Stomach (tissue), 8 donors: ENCODE measurements at regions not wholly inside any gene's neighbourhood (a gene's known extent, or its start where the extent isn't known, plus 50 kb on each side); places are given as distances from the start of the nearest gene placed in this dataset.

Experiments
- DNase-seq, 2 donors: peaks; one replicate each; pipeline versions ENCODE4 v3.0.0 to v3.0.0-alpha.2; 2013 to 2019
- H3K27ac ChIP-seq, 5 donors: fragments of 200-600 bp in 4 of 5; sonication (generic) in 4 of 5; one replicate each; pipeline ENCODE4 v1.5.1; 2013 to 2019; ENCODE audit warnings: mild to moderate bottlenecking in 1 of 5, moderate library complexity in 1 of 5
- H3K27me3 ChIP-seq, 3 donors: fragments of 200-600 bp; sonication (generic); one replicate each; pipeline ENCODE4 v1.5.1; 2017 to 2019; ENCODE audit warnings: mixed run types in 1 of 3
- H3K36me3 ChIP-seq, 4 donors: fragments of 200-600 bp; sonication (generic); 1 replicate in 3 of 4; 2 replicates in 1 of 4; pipeline ENCODE4 v1.5.1; 2016 to 2019
- H3K4me1 ChIP-seq, 4 donors: fragments of 200-600 bp; sonication (generic); one replicate each; pipeline ENCODE4 v1.5.1; 2016 to 2019
- H3K4me3 ChIP-seq, 4 donors: fragments of 200-600 bp; sonication (generic) in 3 of 4; one replicate each; pipeline ENCODE4 v1.5.1; 2016 to 2019; ENCODE audit warnings: mild to moderate bottlenecking in 1 of 4
- H3K9me3 ChIP-seq, 4 donors: fragments of 200-600 bp; sonication (generic); one replicate each; pipeline ENCODE4 v1.5.1; 2016 to 2019
- CTCF ChIP-seq, 7 experiments: fragments of 450-650 bp in 4 of 7; fragments of 200-600 bp in 3 of 7; sonication (generic) in 3 of 7; IDR thresholded peaks; one replicate each; pipeline ENCODE4 v1.5.1; 2016 to 2019; ENCODE audit warnings: antibody characterized with exemption in 7 of 7, control low read depth in 2 of 7, mild to moderate bottlenecking in 1 of 7
- EP300 ChIP-seq: sonication (generic); formaldehyde crosslinking; IDR thresholded peaks from one replicate; pipeline ENCODE4 v1.6.1; 2017; ENCODE audit warnings: antibody characterized with exemption
- POLR2A ChIP-seq, 4 donors: fragments of 450-650 bp; IDR thresholded peaks; one replicate each; pipeline ENCODE4 v1.6.1; 2016; ENCODE audit warnings: antibody characterized with exemption in 4 of 4, control low read depth in 2 of 4, mild to moderate bottlenecking in 1 of 4, moderate library complexity in 1 of 4
- POLR2AphosphoS5 ChIP-seq, 3 donors: sonication (generic); formaldehyde crosslinking; IDR thresholded peaks; one replicate each; pipeline ENCODE4 v1.6.1; 2016; ENCODE audit warnings: antibody characterized with exemption in 3 of 3
- WGBS, 5 donors: extraction: QIAGEN DNeasy Blood & Tissue Kit in 3 of 5; methylation state at CpG; one replicate each; pipeline versions ENCODE4 v1.1.5 to v1.1.7; 2013 to 2018; 5-methylcytosine and 5-hydroxymethylcytosine counted together
- intact Hi-C: fragments of 100-400 bp; cut with DNase I; formaldehyde crosslinking; loops from one replicate; pipeline ENCODE4 v1.15.1; 2023; ENCODE audit warnings: low total_unique reads
- donor health status: healthy with polysubstance abuse.
- donor health status: Bipolar disorder and iron deficiency.
- donor health status: healthy.

GRCh38 chr2:234583331-234583730, 86.5 kb upstream of the ARL4C start:
- intact Hi-C loops = no loop called here
- no peaks in the 10 kb centered on the region for H3K36me3 ChIP-seq
- no peaks in the 10 kb centered on the region for H3K27me3 ChIP-seq
- H3K9me3 ChIP-seq = no peaks in the 10 kb centered on the region
- 84 to 93% (median 90%) methylated on average over 4 of the region's 4 CpGs for WGBS, 5 donors
- H3K27ac ChIP-seq = no peak overlapping the region
- H3K4me3 ChIP-seq = no peak overlapping the region
- H3K4me1 ChIP-seq = no peaks in the 10 kb centered on the region
- DNase-seq = no peak
- no peak for TF ChIP-seq POLR2AphosphoS5 (IDR thresholded peaks at IDR 0.05)
- no peak for TF ChIP-seq CTCF (IDR thresholded peaks at IDR 0.05)
- no peak for TF ChIP-seq POLR2A (IDR thresholded peaks at IDR 0.05)
- TF ChIP-seq EP300 = no peak

- 91 to 96% (median 94%) methylated on average over 5 of the region's 5 CpGs for WGBS, 5 donors
- Histone ChIP-seq H3K27me3 (no peaks in the 10 kb centered on the region), H3K9me3 (no peaks in the 10 kb centered on the region), H3K27ac (no peak overlapping the region), H3K4me3 (no peak overlapping the region), H3K4me1 (no peaks in the 10 kb centered on the region), H3K36me3 (no peaks in the 10 kb centered on the region)
- TF ChIP-seq CTCF (IDR thresholded peaks at IDR 0.05) (no peak), POLR2A (IDR thresholded peaks at IDR 0.05) (no peak), POLR2AphosphoS5 (IDR thresholded peaks at IDR 0.05) (no peak), EP300 (no peak)
- intact Hi-C loops = no loop called here
- no peak for DNase-seq
Measured at GRCh38 chr2:234580686-234581085, 83.8 kb upstream of the ARL4C start.

- no peaks in the 10 kb centered on the region for H3K27me3 ChIP-seq
- H3K36me3 ChIP-seq = no peaks in the 10 kb centered on the region
- TF ChIP-seq POLR2AphosphoS5 (IDR thresholded peaks at IDR 0.05) = no peak
- no peak for TF ChIP-seq CTCF (IDR thresholded peaks at IDR 0.05)
- no peak for TF ChIP-seq EP300
- no peak for TF ChIP-seq POLR2A (IDR thresholded peaks at IDR 0.05)
- DNase-seq = no peak
- no peaks in the 10 kb centered on the region for H3K4me1 ChIP-seq
- H3K27ac ChIP-seq = no peak overlapping the region
- no peak overlapping the region for H3K4me3 ChIP-seq
- no peaks in the 10 kb centered on the region for H3K9me3 ChIP-seq
- intact Hi-C loops = no loop called here
- WGBS, 5 donors = 76 to 87% (median 84%) methylated on average over 10 of the region's 10 CpGs
Measured at GRCh38 chr2:234579231-234579962, 82.5 kb upstream of the ARL4C start.

- Histone ChIP-seq H3K4me3 (no peak overlapping the region), H3K27ac (no peak overlapping the region), H3K9me3 (no peaks in the 10 kb centered on the region), H3K27me3 (no peaks in the 10 kb centered on the region), H3K36me3 (no peaks in the 10 kb centered on the region), H3K4me1 (no peaks in the 10 kb centered on the region)
- TF ChIP-seq CTCF (IDR thresholded peaks at IDR 0.05) = no peak
- TF ChIP-seq POLR2AphosphoS5 (IDR thresholded peaks at IDR 0.05) = no peak
- TF ChIP-seq EP300 = no peak
- TF ChIP-seq POLR2A (IDR thresholded peaks at IDR 0.05) = no peak
- intact Hi-C loops = no loop called here
- no peak for DNase-seq
- 73 to 92% (median 82%) methylated on average over 2 of the region's 2 CpGs for WGBS, 5 donors
Measured at GRCh38 chr2:234578389-234578788, 81.5 kb upstream of the ARL4C start.
